ENCODE measurements at regions not wholly inside any gene's neighbourhood (a gene's known extent, or its start where the extent isn't known, plus 50 kb on each side); places are given as distances from the start of the nearest gene placed in this dataset.
"Not testable (repeated sequence)": the region's sequence is repeated elsewhere in the genome, so short reads cannot be mapped to it uniquely, and the experiment has no call there.

DNA sequence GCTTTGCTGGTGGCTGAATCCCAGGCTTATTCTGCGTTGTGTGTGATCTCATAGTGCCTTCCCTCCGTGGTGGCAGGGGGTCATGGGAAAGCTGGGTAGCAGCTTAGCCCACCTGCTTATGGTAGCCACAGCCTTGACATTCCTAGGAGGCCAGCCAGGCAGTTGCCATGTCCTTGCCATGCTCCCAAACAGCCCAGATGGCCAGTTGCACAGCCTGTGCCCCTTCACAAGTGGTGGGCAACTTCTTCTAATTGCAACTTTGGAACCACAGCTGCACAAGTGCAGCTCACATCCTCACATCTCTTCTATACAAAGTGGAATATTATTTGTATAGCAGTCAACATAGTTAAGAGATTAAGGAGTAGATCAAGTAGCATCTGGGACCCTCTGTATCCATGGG lies 136.6 kb upstream of the PELI1 start:
- TF ChIP-seq, protein P1, sequence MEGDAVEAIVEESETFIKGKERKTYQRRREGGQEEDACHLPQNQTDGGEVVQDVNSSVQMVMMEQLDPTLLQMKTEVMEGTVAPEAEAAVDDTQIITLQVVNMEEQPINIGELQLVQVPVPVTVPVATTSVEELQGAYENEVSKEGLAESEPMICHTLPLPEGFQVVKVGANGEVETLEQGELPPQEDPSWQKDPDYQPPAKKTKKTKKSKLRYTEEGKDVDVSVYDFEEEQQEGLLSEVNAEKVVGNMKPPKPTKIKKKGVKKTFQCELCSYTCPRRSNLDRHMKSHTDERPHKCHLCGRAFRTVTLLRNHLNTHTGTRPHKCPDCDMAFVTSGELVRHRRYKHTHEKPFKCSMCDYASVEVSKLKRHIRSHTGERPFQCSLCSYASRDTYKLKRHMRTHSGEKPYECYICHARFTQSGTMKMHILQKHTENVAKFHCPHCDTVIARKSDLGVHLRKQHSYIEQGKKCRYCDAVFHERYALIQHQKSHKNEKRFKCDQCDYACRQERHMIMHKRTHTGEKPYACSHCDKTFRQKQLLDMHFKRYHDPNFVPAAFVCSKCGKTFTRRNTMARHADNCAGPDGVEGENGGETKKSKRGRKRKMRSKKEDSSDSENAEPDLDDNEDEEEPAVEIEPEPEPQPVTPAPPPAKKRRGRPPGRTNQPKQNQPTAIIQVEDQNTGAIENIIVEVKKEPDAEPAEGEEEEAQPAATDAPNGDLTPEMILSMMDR (IDR thresholded peaks at IDR 0.05), result not testable (repeated sequence)
- not testable (repeated sequence) for TF ChIP-seq EP300 (IDR thresholded peaks at IDR 0.05)

Data from gastroesophageal sphincter (tissue), 3 donors.